ENCODE measurements at regions not wholly inside any gene's neighbourhood (a gene's known extent, or its start where the extent isn't known, plus 50 kb on each side); places are given as distances from the start of the nearest gene placed in this dataset.

GRCh38 chr1:217251121-217251520 is 379.8 kb downstream of the GPATCH2 start (continued):
- TF ChIP-seq, protein P1, sequence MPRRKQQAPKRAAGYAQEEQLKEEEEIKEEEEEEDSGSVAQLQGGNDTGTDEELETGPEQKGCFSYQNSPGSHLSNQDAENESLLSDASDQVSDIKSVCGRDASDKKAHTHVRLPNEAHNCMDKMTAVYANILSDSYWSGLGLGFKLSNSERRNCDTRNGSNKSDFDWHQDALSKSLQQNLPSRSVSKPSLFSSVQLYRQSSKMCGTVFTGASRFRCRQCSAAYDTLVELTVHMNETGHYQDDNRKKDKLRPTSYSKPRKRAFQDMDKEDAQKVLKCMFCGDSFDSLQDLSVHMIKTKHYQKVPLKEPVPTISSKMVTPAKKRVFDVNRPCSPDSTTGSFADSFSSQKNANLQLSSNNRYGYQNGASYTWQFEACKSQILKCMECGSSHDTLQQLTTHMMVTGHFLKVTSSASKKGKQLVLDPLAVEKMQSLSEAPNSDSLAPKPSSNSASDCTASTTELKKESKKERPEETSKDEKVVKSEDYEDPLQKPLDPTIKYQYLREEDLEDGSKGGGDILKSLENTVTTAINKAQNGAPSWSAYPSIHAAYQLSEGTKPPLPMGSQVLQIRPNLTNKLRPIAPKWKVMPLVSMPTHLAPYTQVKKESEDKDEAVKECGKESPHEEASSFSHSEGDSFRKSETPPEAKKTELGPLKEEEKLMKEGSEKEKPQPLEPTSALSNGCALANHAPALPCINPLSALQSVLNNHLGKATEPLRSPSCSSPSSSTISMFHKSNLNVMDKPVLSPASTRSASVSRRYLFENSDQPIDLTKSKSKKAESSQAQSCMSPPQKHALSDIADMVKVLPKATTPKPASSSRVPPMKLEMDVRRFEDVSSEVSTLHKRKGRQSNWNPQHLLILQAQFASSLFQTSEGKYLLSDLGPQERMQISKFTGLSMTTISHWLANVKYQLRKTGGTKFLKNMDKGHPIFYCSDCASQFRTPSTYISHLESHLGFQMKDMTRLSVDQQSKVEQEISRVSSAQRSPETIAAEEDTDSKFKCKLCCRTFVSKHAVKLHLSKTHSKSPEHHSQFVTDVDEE (CRISPR knock-in tag; IDR thresholded peaks at IDR 0.05): no peak
- TF ChIP-seq SNAI2 (CRISPR knock-in tag; IDR thresholded peaks at IDR 0.05) (no peak), ISL1 (CRISPR knock-in tag; IDR thresholded peaks at IDR 0.05) (no peak), PPARA (CRISPR knock-in tag; IDR thresholded peaks at IDR 0.05; ENCODE audit: borderline replicate concordance) (no peak)

GRCh38 chr1:217249857-217250256 is 381.0 kb downstream of the GPATCH2 start:
- ATAC-seq: no peak
- TF ChIP-seq TCF4 (CRISPR knock-in tag; IDR thresholded peaks at IDR 0.05; ENCODE audit: borderline replicate concordance) (no peak), ZC3H10 (CRISPR knock-in tag; IDR thresholded peaks at IDR 0.05) (no peak), PPARA (CRISPR knock-in tag; IDR thresholded peaks at IDR 0.05; ENCODE audit: borderline replicate concordance) (no peak), ISL1 (CRISPR knock-in tag; IDR thresholded peaks at IDR 0.05) (no peak), CSDC2 (CRISPR knock-in tag; IDR thresholded peaks at IDR 0.05) (no peak), BACH2 (CRISPR knock-in tag; IDR thresholded peaks at IDR 0.05; ENCODE audit: borderline replicate concordance) (no peak), ARNTL (CRISPR knock-in tag; IDR thresholded peaks at IDR 0.05; ENCODE audit: borderline replicate concordance, low read depth) (no peak), ZFP30 (CRISPR knock-in tag; IDR thresholded peaks at IDR 0.05) (no peak), ZNF8 (CRISPR knock-in tag; IDR thresholded peaks at IDR 0.05) (no peak), GLIS3 (CRISPR knock-in tag; IDR thresholded peaks at IDR 0.05) (no peak)
- TF ChIP-seq, protein P2, sequence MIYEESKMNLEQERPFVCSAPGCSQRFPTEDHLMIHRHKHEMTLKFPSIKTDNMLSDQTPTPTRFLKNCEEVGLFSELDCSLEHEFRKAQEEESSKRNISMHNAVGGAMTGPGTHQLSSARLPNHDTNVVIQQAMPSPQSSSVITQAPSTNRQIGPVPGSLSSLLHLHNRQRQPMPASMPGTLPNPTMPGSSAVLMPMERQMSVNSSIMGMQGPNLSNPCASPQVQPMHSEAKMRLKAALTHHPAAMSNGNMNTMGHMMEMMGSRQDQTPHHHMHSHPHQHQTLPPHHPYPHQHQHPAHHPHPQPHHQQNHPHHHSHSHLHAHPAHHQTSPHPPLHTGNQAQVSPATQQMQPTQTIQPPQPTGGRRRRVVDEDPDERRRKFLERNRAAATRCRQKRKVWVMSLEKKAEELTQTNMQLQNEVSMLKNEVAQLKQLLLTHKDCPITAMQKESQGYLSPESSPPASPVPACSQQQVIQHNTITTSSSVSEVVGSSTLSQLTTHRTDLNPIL (CRISPR knock-in tag; IDR thresholded peaks at IDR 0.05; ENCODE audit: low read depth): no peak
- TF ChIP-seq, protein P3, sequence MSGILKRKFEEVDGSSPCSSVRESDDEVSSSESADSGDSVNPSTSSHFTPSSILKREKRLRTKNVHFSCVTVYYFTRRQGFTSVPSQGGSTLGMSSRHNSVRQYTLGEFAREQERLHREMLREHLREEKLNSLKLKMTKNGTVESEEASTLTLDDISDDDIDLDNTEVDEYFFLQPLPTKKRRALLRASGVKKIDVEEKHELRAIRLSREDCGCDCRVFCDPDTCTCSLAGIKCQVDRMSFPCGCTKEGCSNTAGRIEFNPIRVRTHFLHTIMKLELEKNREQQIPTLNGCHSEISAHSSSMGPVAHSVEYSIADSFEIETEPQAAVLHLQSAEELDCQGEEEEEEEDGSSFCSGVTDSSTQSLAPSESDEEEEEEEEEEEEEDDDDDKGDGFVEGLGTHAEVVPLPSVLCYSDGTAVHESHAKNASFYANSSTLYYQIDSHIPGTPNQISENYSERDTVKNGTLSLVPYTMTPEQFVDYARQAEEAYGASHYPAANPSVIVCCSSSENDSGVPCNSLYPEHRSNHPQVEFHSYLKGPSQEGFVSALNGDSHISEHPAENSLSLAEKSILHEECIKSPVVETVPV (CRISPR knock-in tag; IDR thresholded peaks at IDR 0.05): no peak

GRCh38 chr1:217244971-217245370 is 385.9 kb downstream of the GPATCH2 start:
- no peak for TF ChIP-seq SNAI2 (CRISPR knock-in tag; IDR thresholded peaks at IDR 0.05)
- TF ChIP-seq TOX (CRISPR knock-in tag; IDR thresholded peaks at IDR 0.05; ENCODE audit: borderline replicate concordance): no peak
- no peak for TF ChIP-seq OSR1 (CRISPR knock-in tag; IDR thresholded peaks at IDR 0.05)
- TF ChIP-seq TCF4 (CRISPR knock-in tag; IDR thresholded peaks at IDR 0.05; ENCODE audit: borderline replicate concordance): no peak
- no peak for TF ChIP-seq ZNF70 (CRISPR knock-in tag; IDR thresholded peaks at IDR 0.05)
- TF ChIP-seq ZC3H10 (CRISPR knock-in tag; IDR thresholded peaks at IDR 0.05): no peak
- no peak for TF ChIP-seq CSDC2 (CRISPR knock-in tag; IDR thresholded peaks at IDR 0.05)
- no peak for TF ChIP-seq BACH2 (CRISPR knock-in tag; IDR thresholded peaks at IDR 0.05; ENCODE audit: borderline replicate concordance)
- no peak for TF ChIP-seq ZFP3 (CRISPR knock-in tag; IDR thresholded peaks at IDR 0.05)
- ATAC-seq: no peak

GRCh38 chr1:217240656-217241055 is 390.2 kb downstream of the GPATCH2 start:
- ATAC-seq: no peak
- TF ChIP-seq TOX (CRISPR knock-in tag; IDR thresholded peaks at IDR 0.05; ENCODE audit: borderline replicate concordance) (no peak), ZFP30 (CRISPR knock-in tag; IDR thresholded peaks at IDR 0.05) (no peak), ZNF70 (CRISPR knock-in tag; IDR thresholded peaks at IDR 0.05) (no peak), CSDC2 (CRISPR knock-in tag; IDR thresholded peaks at IDR 0.05) (no peak), RARB (CRISPR knock-in tag; IDR thresholded peaks at IDR 0.05) (no peak), TCF4 (CRISPR knock-in tag; IDR thresholded peaks at IDR 0.05; ENCODE audit: borderline replicate concordance) (no peak), SNAI2 (CRISPR knock-in tag; IDR thresholded peaks at IDR 0.05) (no peak), ZFP3 (CRISPR knock-in tag; IDR thresholded peaks at IDR 0.05) (no peak), OSR1 (CRISPR knock-in tag; IDR thresholded peaks at IDR 0.05) (no peak), BACH2 (CRISPR knock-in tag; IDR thresholded peaks at IDR 0.05; ENCODE audit: borderline replicate concordance) (no peak), ESRRG (CRISPR knock-in tag; IDR thresholded peaks at IDR 0.05) (no peak), ZNF565 (CRISPR knock-in tag; conservative IDR thresholded peaks at IDR 0.05; ENCODE audit: low read depth) (no peak), ZNF8 (CRISPR knock-in tag; IDR thresholded peaks at IDR 0.05) (no peak), PATZ1 (CRISPR knock-in tag; IDR thresholded peaks at IDR 0.05; ENCODE audit: borderline replicate concordance) (no peak)
- TF ChIP-seq, protein P1 (CRISPR knock-in tag; IDR thresholded peaks at IDR 0.05): no peak
- TF ChIP-seq, protein P2 (CRISPR knock-in tag; IDR thresholded peaks at IDR 0.05; ENCODE audit: low read depth): no peak
- TF ChIP-seq, protein P3 (CRISPR knock-in tag; IDR thresholded peaks at IDR 0.05): no peak

Measured in SK-N-SH treated with all-trans-retinoic acid at 6 μM for 48 hours (cell line).